HepG2 (cell line): ENCODE measurements at regions not wholly inside any gene's neighbourhood (a gene's known extent, or its start where the extent isn't known, plus 50 kb on each side); places are given as distances from the start of the nearest gene placed in this dataset.

ENCODE experiments used
- ATAC-seq: fragments of 200-7000 bp; cut with Tn5 transposase; 3 replicates; pipeline ENCODE4 v1.9.1; 2020; ENCODE audit warnings: mild to moderate bottlenecking, moderate library complexity
- BruUV-seq: library from RNA; stranded (reverse); fragments of 400-500 nt; replicated peaks from 2 replicates; lab custom pipeline; 2021; lab: Mats Ljungman, UMichigan
- CTCF ChIA-PET: fragments of 300-600 bp; formaldehyde crosslinking; extraction: SDS; loops from one replicate; lab custom pipeline; 2021; ENCODE audit warnings: low total read pairs, inconsistent platforms, low intra/inter-chr PET ratio; lab: Yijun Ruan, JAX
- POLR2A ChIA-PET: fragments of 350-600 bp; sonication (Branson Sonifier 250); formaldehyde crosslinking; loops from one replicate; lab custom pipeline; 2020; ENCODE audit warnings: antibody characterized with exemption, inconsistent platforms; lab: Yijun Ruan, JAX
- DNase-seq: peaks from one replicate; pipeline ENCODE4 v3.0.0-alpha.2; 2015; ENCODE audit warnings: low spot score
- FAIRE-seq: peaks from 3 replicates; lab custom pipeline; 2011; peaks lifted over from hg19 to GRCh38; lab: Jason Lieb, UNC
- H2AFZ ChIP-seq: one replicate; pipeline ENCODE4 v1.6.1; 2011; ENCODE audit warnings: low read length, inconsistent platforms
- H3K27ac ChIP-seq: fragments of 300-600 bp; 3 replicates; pipeline ENCODE4 v1.8.0; 2011; ENCODE audit warnings: mixed run types, mild to moderate bottlenecking, mixed read lengths, low read length, inconsistent platforms; ENCODE audit not compliant: insufficient read depth; ENCODE audit errors: extremely low read length
- H3K27me3 ChIP-seq, 2 experiments: fragments of 200-600 bp in 1 of 2; 2 replicates in 1 of 2; 3 replicates in 1 of 2; pipeline versions ENCODE4 v1.6.0 to v1.8.0; 2011; ENCODE audit warnings: low read length in 2 of 2, mild to moderate bottlenecking in 2 of 2, moderate library complexity in 2 of 2, inconsistent platforms in 1 of 2; ENCODE audit not compliant: insufficient read depth in 2 of 2, control insufficient read depth in 1 of 2
- H3K36me3 ChIP-seq, 2 experiments: fragments of 200-600 bp in 1 of 2; replicated peaks in 1 of 2; 2 replicates in 1 of 2; 3 replicates in 1 of 2; pipeline versions ENCODE4 v1.5.1 to v1.8.0; 2011; ENCODE audit warnings: low read length in 2 of 2, inconsistent platforms in 1 of 2; ENCODE audit not compliant: insufficient read depth in 2 of 2, control insufficient read depth in 1 of 2
- H3K4me1 ChIP-seq: 2 replicates; pipeline ENCODE4 v1.5.1; 2012; ENCODE audit warnings: low read length, inconsistent platforms; ENCODE audit not compliant: insufficient read depth
- H3K4me2 ChIP-seq: 2 replicates; pipeline ENCODE4 v1.6.0; 2011; ENCODE audit warnings: low read depth, low read length, inconsistent platforms
- H3K4me3 ChIP-seq, 3 experiments: fragments of 200-600 bp in 1 of 3; sonication (generic), shearing (Covaris generic) in 1 of 3; replicated peaks in 1 of 3; 2 replicates each; pipeline ENCODE4 v1.5.1; 2011 to 2016; ENCODE audit warnings: low read length in 3 of 3, inconsistent platforms in 2 of 3, low read depth in 2 of 3, mild to moderate bottlenecking in 2 of 3, control low read depth in 1 of 3, mixed read lengths in 1 of 3; ENCODE audit not compliant: insufficient read depth in 1 of 3
- H3K79me2 ChIP-seq: one replicate; pipeline ENCODE4 v1.6.1; 2011; ENCODE audit warnings: low read length, inconsistent platforms; ENCODE audit not compliant: insufficient read depth
- H3K9ac ChIP-seq: 2 replicates; pipeline ENCODE4 v1.6.0; 2011; ENCODE audit warnings: mild to moderate bottlenecking, low read depth, low read length, inconsistent platforms; ENCODE audit not compliant: insufficient read depth
- H3K9me3 ChIP-seq: 2 replicates; pipeline ENCODE4 v1.5.1; 2012; ENCODE audit warnings: mild to moderate bottlenecking, low read length
- H4K20me1 ChIP-seq: 2 replicates; pipeline ENCODE4 v1.6.0; 2011; ENCODE audit warnings: inconsistent platforms, mild to moderate bottlenecking, low read length, moderate library complexity; ENCODE audit not compliant: insufficient read depth
- CBX5 ChIP-seq: sonication (generic); formaldehyde crosslinking; IDR thresholded peaks from 2 replicates; pipeline ENCODE4 v1.4.0; 2020; ENCODE audit warnings: missing genetic modification reagents, borderline replicate concordance
- CC2D1A ChIP-seq: sonication (generic); formaldehyde crosslinking; IDR thresholded peaks from 2 replicates; pipeline ENCODE4 v1.8.1; 2023; ENCODE audit warnings: mild to moderate bottlenecking, missing genetic modification reagents
- CEBPB ChIP-seq: IDR thresholded peaks from 2 replicates; pipeline ENCODE4 v1.6.1; 2011; ENCODE audit warnings: low read depth, low read length, improper control_type of control experiment, borderline replicate concordance
- ELF3 ChIP-seq: IDR thresholded peaks from 2 replicates; pipeline ENCODE4 v1.6.1; 2016; ENCODE audit warnings: missing genetic modification reagents, missing compliant biosample characterization
- HNF4G ChIP-seq, 2 experiments: sonication (generic) in 1 of 2; formaldehyde crosslinking in 1 of 2; IDR thresholded peaks; 2 replicates each; pipeline versions ENCODE4 v1.4.0 to v1.6.1; 2011 to 2020; ENCODE audit warnings: borderline replicate concordance in 2 of 2, low read depth in 2 of 2, mild to moderate bottlenecking in 2 of 2, low read length in 1 of 2, missing genetic modification reagents in 1 of 2, moderate library complexity in 1 of 2
- KAT7 ChIP-seq: IDR thresholded peaks from 2 replicates; pipeline ENCODE4 v1.6.1; 2018; ENCODE audit warnings: borderline replicate concordance, missing compliant biosample characterization
- KDM6A ChIP-seq: IDR thresholded peaks from 2 replicates; pipeline ENCODE4 v1.6.1; 2016; ENCODE audit warnings: low read depth
- MTF2 ChIP-seq: sonication (generic); formaldehyde crosslinking; IDR thresholded peaks from 2 replicates; pipeline ENCODE4 v1.5.0; 2020; ENCODE audit warnings: missing genetic modification reagents, borderline replicate concordance
- SIX1 ChIP-seq: sonication (generic); formaldehyde crosslinking; IDR thresholded peaks from 2 replicates; pipeline ENCODE4 v1.4.0; 2020; ENCODE audit warnings: missing genetic modification reagents, borderline replicate concordance
- SMARCE1 ChIP-seq: fragments of 450-650 bp; IDR thresholded peaks from 2 replicates; pipeline ENCODE4 v1.6.1; 2017; ENCODE audit warnings: borderline replicate concordance
- TEAD2 ChIP-seq: sonication (generic); formaldehyde crosslinking; IDR thresholded peaks from 2 replicates; pipeline ENCODE4 v1.9.0; 2021; ENCODE audit warnings: missing genetic modification reagents
- XBP1 ChIP-seq: sonication (generic); formaldehyde crosslinking; IDR thresholded peaks from 2 replicates; pipeline ENCODE4 v1.5.0; 2020; ENCODE audit warnings: missing genetic modification reagents
- ZFP41 ChIP-seq: sonication (generic); formaldehyde crosslinking; IDR thresholded peaks from 2 replicates; pipeline ENCODE4 v1.4.0; 2020; ENCODE audit warnings: mild to moderate bottlenecking, missing genetic modification reagents, borderline replicate concordance
- ZMYM3 ChIP-seq: sonication (generic); formaldehyde crosslinking; IDR thresholded peaks from 2 replicates; pipeline ENCODE4 v1.5.1; 2020; ENCODE audit warnings: mild to moderate bottlenecking, missing genetic modification reagents
- ZNF3 ChIP-seq: IDR thresholded peaks from 2 replicates; pipeline ENCODE4 v1.7.0; 2017; ENCODE audit warnings: inconsistent platforms
- ZNF34 ChIP-seq: sonication (generic); formaldehyde crosslinking; IDR thresholded peaks from 2 replicates; pipeline ENCODE4 v1.4.0; 2020; ENCODE audit warnings: mild to moderate bottlenecking, missing genetic modification reagents, borderline replicate concordance
- WGBS: methylation state at CpG from one replicate; pipeline ENCODE4 v1.1.6; 2017; ENCODE audit warnings: low lambda C conversion rate; 5-methylcytosine and 5-hydroxymethylcytosine counted together
- in situ Hi-C: cut with HindIII; loops from 2 replicates; pipeline ENCODE4 v1.10.0; 2017; ENCODE audit warnings: low pct_unique_long_range_greater_than_20kb; ENCODE audit not compliant: extremely low pct_ligation_motif_present
- intact Hi-C: fragments of 100-400 bp; cut with micrococcal nuclease; formaldehyde crosslinking; loops from one replicate; pipeline ENCODE4 v1.10.0; 2022; ENCODE audit not compliant: unreplicated experiment
- TF ChIP-seq, protein P1 (sequence below): sonication (generic); formaldehyde crosslinking; IDR thresholded peaks from 2 replicates; pipeline ENCODE4 v1.5.0; 2020; ENCODE audit warnings: mild to moderate bottlenecking, missing genetic modification reagents, moderate library complexity
- TF ChIP-seq, protein P2 (sequence below): sonication (generic); formaldehyde crosslinking; IDR thresholded peaks from 2 replicates; pipeline ENCODE4 v1.8.0; 2023; ENCODE audit warnings: mild to moderate bottlenecking, missing genetic modification reagents

DNA sequence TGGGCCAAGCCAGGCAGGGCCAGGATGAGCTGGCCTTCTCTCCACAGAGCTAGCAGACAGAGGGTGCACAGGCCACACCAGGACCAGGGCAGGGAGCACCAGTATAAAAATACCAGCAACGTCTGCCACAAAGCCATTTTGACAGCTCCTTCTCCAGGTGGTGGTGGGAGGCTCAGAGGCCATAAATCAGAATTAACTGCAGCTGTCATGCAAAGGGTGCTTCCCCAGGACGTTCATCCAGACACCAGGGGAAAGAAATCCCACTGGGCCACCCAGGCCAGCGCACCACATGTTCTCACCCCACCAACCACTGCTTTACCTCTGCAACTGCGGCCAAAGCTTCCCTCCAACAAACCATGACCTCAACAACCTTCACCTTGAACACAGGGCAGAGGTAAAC lies 403.7 kb upstream of the TRPC7 start:
- CTCF ChIA-PET, result no interaction called here
- Histone ChIP-seq H2AFZ (no peak overlapping the region), H3K36me3 (no peaks in the 10 kb centered on the region), H3K9ac (no peak overlapping the region), H3K27ac (no peak overlapping the region), H3K4me2 (no peak overlapping the region), H3K79me2 (no peaks in the 10 kb centered on the region), H4K20me1 (no peaks in the 10 kb centered on the region), H3K9me3 (no peaks in the 10 kb centered on the region), H3K27me3 (peaks cover 0 to 1% of the 10 kb centered on the region in 2 experiments; a peak in 2 of 5 replicates), H3K4me1 (no peaks in the 10 kb centered on the region), H3K4me3 (no peak overlapping the region)
- intact Hi-C loops (no loop called here), in situ Hi-C loops (loop anchor here (25.0 kb wide), 1 partner anchor 407 kb away; the partner anchor contains the start of gene TRPC7)
- WGBS, result 14% methylated on average over 1 of the region's 4 CpGs
- FAIRE-seq, result no peak
- no peak for ATAC-seq
- no peak for DNase-seq
- BruUV-seq, result no TSS peak
- TF ChIP-seq XBP1 (CRISPR knock-in tag), result no peak
- no peak for TF ChIP-seq CEBPB
- no peak for TF ChIP-seq KAT7 (CRISPR knock-in tag)
- TF ChIP-seq ZNF34 (CRISPR knock-in tag), result no peak
- TF ChIP-seq HNF4G (IDR thresholded peaks at IDR 0.05; ENCODE audit: borderline replicate concordance, low read depth, low read length), result no peak
- TF ChIP-seq HNF4G (CRISPR knock-in tag; IDR thresholded peaks at IDR 0.05; ENCODE audit: borderline replicate concordance, low read depth), result no peak
- TF ChIP-seq TEAD2 (CRISPR knock-in tag), result no peak
- TF ChIP-seq ZNF3, result no peak
- no peak for TF ChIP-seq CBX5 (CRISPR knock-in tag)
- TF ChIP-seq SIX1, result no peak
- no peak for TF ChIP-seq ZMYM3
- TF ChIP-seq MTF2 (CRISPR knock-in tag), result no peak
- TF ChIP-seq, protein P1, sequence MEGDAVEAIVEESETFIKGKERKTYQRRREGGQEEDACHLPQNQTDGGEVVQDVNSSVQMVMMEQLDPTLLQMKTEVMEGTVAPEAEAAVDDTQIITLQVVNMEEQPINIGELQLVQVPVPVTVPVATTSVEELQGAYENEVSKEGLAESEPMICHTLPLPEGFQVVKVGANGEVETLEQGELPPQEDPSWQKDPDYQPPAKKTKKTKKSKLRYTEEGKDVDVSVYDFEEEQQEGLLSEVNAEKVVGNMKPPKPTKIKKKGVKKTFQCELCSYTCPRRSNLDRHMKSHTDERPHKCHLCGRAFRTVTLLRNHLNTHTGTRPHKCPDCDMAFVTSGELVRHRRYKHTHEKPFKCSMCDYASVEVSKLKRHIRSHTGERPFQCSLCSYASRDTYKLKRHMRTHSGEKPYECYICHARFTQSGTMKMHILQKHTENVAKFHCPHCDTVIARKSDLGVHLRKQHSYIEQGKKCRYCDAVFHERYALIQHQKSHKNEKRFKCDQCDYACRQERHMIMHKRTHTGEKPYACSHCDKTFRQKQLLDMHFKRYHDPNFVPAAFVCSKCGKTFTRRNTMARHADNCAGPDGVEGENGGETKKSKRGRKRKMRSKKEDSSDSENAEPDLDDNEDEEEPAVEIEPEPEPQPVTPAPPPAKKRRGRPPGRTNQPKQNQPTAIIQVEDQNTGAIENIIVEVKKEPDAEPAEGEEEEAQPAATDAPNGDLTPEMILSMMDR, result no peak
- no peak for TF ChIP-seq KDM6A
- TF ChIP-seq, protein P2, sequence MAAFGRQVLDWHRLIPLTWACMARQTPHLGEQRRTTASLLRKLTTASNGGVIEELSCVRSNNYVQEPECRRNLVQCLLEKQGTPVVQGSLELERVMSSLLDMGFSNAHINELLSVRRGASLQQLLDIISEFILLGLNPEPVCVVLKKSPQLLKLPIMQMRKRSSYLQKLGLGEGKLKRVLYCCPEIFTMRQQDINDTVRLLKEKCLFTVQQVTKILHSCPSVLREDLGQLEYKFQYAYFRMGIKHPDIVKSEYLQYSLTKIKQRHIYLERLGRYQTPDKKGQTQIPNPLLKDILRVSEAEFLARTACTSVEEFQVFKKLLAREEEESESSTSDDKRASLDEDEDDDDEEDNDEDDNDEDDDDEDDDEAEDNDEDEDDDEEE, result no peak
- TF ChIP-seq SMARCE1, result no peak
- TF ChIP-seq ZFP41 (CRISPR knock-in tag), result no peak
- TF ChIP-seq ELF3 (CRISPR knock-in tag), result no peak
- TF ChIP-seq CC2D1A (CRISPR knock-in tag), result no peak
- POLR2A ChIA-PET, result no interaction called here
